DOHH2 (cell line): ENCODE measurements at regions not wholly inside any gene's neighbourhood (a gene's known extent, or its start where the extent isn't known, plus 50 kb on each side); places are given as distances from the start of the nearest gene placed in this dataset.

Experiments used
- EZH2phosphoT487 ChIP-seq: fragments of 200-600 bp; sonication (generic); IDR thresholded peaks from 2 replicates; pipeline ENCODE4 v1.6.1; 2017; ENCODE audit warnings: borderline replicate concordance, mild to moderate bottlenecking, antibody characterized with exemption, low read length, moderate library complexity, mixed read lengths
- TF ChIP-seq, protein P1 (sequence below): fragments of 200-600 bp; sonication (generic); IDR thresholded peaks from one replicate; pipeline ENCODE4 v1.5.1; 2014; ENCODE audit warnings: antibody characterized with exemption, mild to moderate bottlenecking, low read depth, low read length; ENCODE audit not compliant: poor library complexity, severe bottlenecking

DNA sequence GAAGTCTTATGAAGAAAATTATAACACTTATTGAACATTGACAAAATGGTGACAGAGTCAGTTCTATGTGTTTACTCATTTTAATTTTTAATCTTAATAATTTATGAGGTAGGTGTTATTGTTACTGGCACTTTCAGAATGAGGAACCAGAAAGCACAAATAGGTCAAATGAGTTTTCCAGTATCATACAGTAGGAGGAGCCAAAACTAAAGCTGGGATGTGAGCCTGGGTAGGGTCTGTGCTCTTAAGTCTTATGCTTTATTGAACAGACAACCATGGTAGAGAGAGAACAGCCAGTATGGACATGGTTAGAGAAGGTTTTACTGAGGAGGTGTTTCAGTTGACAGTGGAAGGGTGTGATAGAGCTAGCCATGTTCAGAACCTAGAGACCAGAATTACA, 775.7 kb downstream of the TMTC2 start:
- TF ChIP-seq, protein P1, sequence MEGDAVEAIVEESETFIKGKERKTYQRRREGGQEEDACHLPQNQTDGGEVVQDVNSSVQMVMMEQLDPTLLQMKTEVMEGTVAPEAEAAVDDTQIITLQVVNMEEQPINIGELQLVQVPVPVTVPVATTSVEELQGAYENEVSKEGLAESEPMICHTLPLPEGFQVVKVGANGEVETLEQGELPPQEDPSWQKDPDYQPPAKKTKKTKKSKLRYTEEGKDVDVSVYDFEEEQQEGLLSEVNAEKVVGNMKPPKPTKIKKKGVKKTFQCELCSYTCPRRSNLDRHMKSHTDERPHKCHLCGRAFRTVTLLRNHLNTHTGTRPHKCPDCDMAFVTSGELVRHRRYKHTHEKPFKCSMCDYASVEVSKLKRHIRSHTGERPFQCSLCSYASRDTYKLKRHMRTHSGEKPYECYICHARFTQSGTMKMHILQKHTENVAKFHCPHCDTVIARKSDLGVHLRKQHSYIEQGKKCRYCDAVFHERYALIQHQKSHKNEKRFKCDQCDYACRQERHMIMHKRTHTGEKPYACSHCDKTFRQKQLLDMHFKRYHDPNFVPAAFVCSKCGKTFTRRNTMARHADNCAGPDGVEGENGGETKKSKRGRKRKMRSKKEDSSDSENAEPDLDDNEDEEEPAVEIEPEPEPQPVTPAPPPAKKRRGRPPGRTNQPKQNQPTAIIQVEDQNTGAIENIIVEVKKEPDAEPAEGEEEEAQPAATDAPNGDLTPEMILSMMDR: no peak
- TF ChIP-seq EZH2phosphoT487: no peak
